ENCODE measurements at regions not wholly inside any gene's neighbourhood (a gene's known extent, or its start where the extent isn't known, plus 50 kb on each side); places are given as distances from the start of the nearest gene placed in this dataset.

DNA sequence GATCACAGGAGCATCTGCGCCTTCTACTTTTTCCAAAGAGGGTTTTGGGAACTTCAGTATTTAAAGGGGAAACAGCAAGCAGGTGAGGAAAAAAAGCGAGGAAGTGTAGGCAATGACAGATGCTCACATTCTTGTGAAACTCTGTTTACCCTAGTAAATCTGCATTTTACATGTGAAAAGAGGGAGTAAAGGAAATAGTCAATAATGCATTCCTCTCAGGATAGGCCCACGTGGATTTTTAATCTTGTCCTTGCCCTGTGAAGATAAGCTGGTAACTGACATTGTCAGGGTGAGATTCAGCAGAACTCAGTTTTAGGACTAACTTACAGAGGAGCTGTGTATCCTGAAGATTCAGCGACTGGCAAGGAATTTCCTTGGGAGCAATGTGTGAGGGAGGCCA lies 1119.2 kb upstream of the TMEM132C start (continued):
- TF ChIP-seq, protein P1, sequence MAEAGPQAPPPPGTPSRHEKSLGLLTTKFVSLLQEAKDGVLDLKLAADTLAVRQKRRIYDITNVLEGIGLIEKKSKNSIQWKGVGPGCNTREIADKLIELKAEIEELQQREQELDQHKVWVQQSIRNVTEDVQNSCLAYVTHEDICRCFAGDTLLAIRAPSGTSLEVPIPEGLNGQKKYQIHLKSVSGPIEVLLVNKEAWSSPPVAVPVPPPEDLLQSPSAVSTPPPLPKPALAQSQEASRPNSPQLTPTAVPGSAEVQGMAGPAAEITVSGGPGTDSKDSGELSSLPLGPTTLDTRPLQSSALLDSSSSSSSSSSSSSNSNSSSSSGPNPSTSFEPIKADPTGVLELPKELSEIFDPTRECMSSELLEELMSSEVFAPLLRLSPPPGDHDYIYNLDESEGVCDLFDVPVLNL (IDR thresholded peaks at IDR 0.05; ENCODE audit: low read depth, low read length), result no peak
- no peak for TF ChIP-seq MXI1 (IDR thresholded peaks at IDR 0.05; ENCODE audit: low read depth, low read length)
- TF ChIP-seq CEBPB (IDR thresholded peaks at IDR 0.05; ENCODE audit: borderline replicate concordance in 1 of 2, low read depth in 2 of 2, low read length in 2 of 2), result no peak
- TF ChIP-seq CREB1 (IDR thresholded peaks at IDR 0.05; ENCODE audit: low read depth), result no peak

DNA sequence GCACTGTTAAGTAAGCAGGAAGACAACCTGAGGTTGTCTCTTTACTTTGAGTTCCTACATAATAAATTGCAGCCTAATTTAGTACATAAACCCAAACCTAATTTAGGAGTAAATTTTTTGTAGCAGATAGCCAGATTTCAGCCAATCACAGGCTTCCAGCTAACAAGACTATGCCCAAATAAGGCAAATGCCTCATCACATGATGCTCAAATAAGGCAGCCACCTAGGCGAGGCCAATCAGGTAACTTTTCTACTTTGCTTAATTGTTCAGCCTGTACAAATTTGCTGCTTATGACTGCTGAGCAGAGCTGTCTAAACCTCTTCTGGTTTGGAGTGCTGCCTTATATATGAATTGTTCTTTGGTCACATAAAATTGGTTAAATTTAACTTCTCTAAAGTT lies 1118.7 kb upstream of the TMEM132C start:
- H3K27me3 ChIP-seq (replicated peaks in 1 of 2; ENCODE audit: control insufficient read depth in 2 of 2, insufficient read depth in 2 of 2, low read length in 1 of 2), result no peaks in the 10 kb centered on the region
- no peak overlapping the region for H3K27ac ChIP-seq (ENCODE audit: control insufficient read depth, insufficient read depth)
- peaks cover 2% of the 10 kb centered on the region; the same call in 1 of the 3 replicates for H3K9me3 ChIP-seq (replicated peaks; ENCODE audit: control insufficient read depth, insufficient read depth, low read length)
- FAIRE-seq, result no peak
- 0% methylated on average over 1 of the region's 1 CpG for WGBS (ENCODE audit: insufficient coverage, insufficient replicate concordance, low lambda C conversion rate, missing lambda C conversion rate)
- no peaks in the 10 kb centered on the region for H3K36me3 ChIP-seq (ENCODE audit: control insufficient read depth in 2 of 2, insufficient read depth in 2 of 2, low read length in 1 of 2)
- intact Hi-C loops (cut with micrococcal nuclease; ENCODE audit: unreplicated experiment) (no loop called here), in situ Hi-C loops (cut with MboI) (no loop called here)
- H3K4me1 ChIP-seq (ENCODE audit: control insufficient read depth, insufficient read depth, low read length), result no peaks in the 10 kb centered on the region; the same call in 1 of the 2 replicates
- no peak overlapping the region for H3K4me3 ChIP-seq
- H3K9ac ChIP-seq (ENCODE audit: control insufficient read depth, insufficient read depth, low read length), result no peak overlapping the region
- no peak for DNase-seq (ENCODE audit: low read depth, low spot score)
- no TSS peak for BruUV-seq (replicated peaks)
- TF ChIP-seq JUNB (IDR thresholded peaks at IDR 0.05) (no peak), SRF (IDR thresholded peaks at IDR 0.05; ENCODE audit: low read depth in 2 of 2, low read length in 2 of 2) (peak in 1 of 2 experiments; percentile 80; a peak in 2 of 4 replicates)
- H3K79me2 ChIP-seq (ENCODE audit: control insufficient read depth, insufficient read depth, low read length), result no peaks in the 10 kb centered on the region
- no peak for ATAC-seq
- POLR2A ChIA-PET, result no interaction called here
- no peak overlapping the region for H3K4me2 ChIP-seq (ENCODE audit: control insufficient read depth, insufficient read depth)
- SMC1A ChIA-PET (ENCODE audit: uncharacterized antibody, unreplicated experiment), result no interaction called here
- RAD21 ChIA-PET (ENCODE audit: unreplicated experiment), result no interaction called here
- CTCF ChIA-PET, result no interaction called here
- H4K20me1 ChIP-seq (ENCODE audit: control insufficient read depth, insufficient read depth), result no peaks in the 10 kb centered on the region
- no peak overlapping the region for H2AFZ ChIP-seq (ENCODE audit: control insufficient read depth, low read depth, low read length)
